Thyroid gland (tissue), 4 donors: ENCODE measurements at regions not wholly inside any gene's neighbourhood (a gene's known extent, or its start where the extent isn't known, plus 50 kb on each side); places are given as distances from the start of the nearest gene placed in this dataset.

Experiments
- DNase-seq, 2 donors: peaks; one replicate each; pipeline ENCODE4 v3.0.0-alpha.2; 2019
- H3K27ac ChIP-seq, 3 donors: fragments of 200-600 bp; sonication (generic); 1 replicate in 2 of 3; 2 replicates in 1 of 3; pipeline ENCODE4 v1.5.1; 2016 to 2019; ENCODE audit warnings: mild to moderate bottlenecking in 1 of 3, moderate library complexity in 1 of 3
- H3K27me3 ChIP-seq: fragments of 200-600 bp; sonication (generic); one replicate; pipeline ENCODE4 v1.5.1; 2019
- H3K36me3 ChIP-seq, 2 donors: fragments of 200-600 bp; sonication (generic); one replicate each; pipeline ENCODE4 v1.5.1; 2016 to 2019
- H3K4me1 ChIP-seq, 2 donors: fragments of 200-600 bp; sonication (generic); one replicate each; pipeline ENCODE4 v1.5.1; 2017 to 2019
- H3K4me3 ChIP-seq, 3 donors: fragments of 200-600 bp; sonication (generic); replicated peaks in 1 of 3; 1 replicate in 2 of 3; 2 replicates in 1 of 3; pipeline ENCODE4 v1.5.1; 2016; ENCODE audit warnings: mild to moderate bottlenecking in 1 of 3
- H3K9me3 ChIP-seq: fragments of 200-600 bp; sonication (generic); one replicate; pipeline ENCODE4 v1.5.1; 2017
- CTCF ChIP-seq, 6 experiments: fragments of 200-600 bp in 3 of 6; fragments of 450-650 bp in 3 of 6; sonication (generic) in 3 of 6; IDR thresholded peaks; one replicate each; pipeline ENCODE4 v1.5.1; 2016 to 2019; ENCODE audit warnings: antibody characterized with exemption in 6 of 6, mild to moderate bottlenecking in 2 of 6, inconsistent platforms in 1 of 6, moderate library complexity in 1 of 6
- POLR2A ChIP-seq, 2 donors: fragments of 450-650 bp; IDR thresholded peaks; one replicate each; pipeline ENCODE4 v1.6.1; 2017; ENCODE audit warnings: antibody characterized with exemption in 2 of 2, mild to moderate bottlenecking in 2 of 2, moderate library complexity in 1 of 2
- WGBS, 2 donors: methylation state at CpG; one replicate each; pipeline ENCODE4 v1.1.5; 2017; 5-methylcytosine and 5-hydroxymethylcytosine counted together
- intact Hi-C: fragments of 100-400 bp; cut with DNase I; formaldehyde crosslinking; loops from one replicate; pipeline ENCODE4 v1.15.1; 2023

- DNase-seq = no peak
- no peaks in the 10 kb centered on the region for H3K9me3 ChIP-seq
- no peaks in the 10 kb centered on the region for H3K36me3 ChIP-seq
- WGBS, 2 donors = 86 to 87% methylated on average over 1 of the region's 1 CpG
- no peak overlapping the region for H3K4me3 ChIP-seq
- intact Hi-C loops = no loop called here
- no peaks in the 10 kb centered on the region for H3K4me1 ChIP-seq
- H3K27me3 ChIP-seq = no peaks in the 10 kb centered on the region
- H3K27ac ChIP-seq = no peak overlapping the region
- TF ChIP-seq POLR2A (IDR thresholded peaks at IDR 0.05) = no peak
- TF ChIP-seq CTCF (IDR thresholded peaks at IDR 0.05) = no peak
These were observed 85.7 kb upstream of the F13A1 start for GRCh38 chr6:6405997-6406714.

GRCh38 chr6:6406715-6407070 is 86.2 kb upstream of the F13A1 start:
- Histone ChIP-seq H3K36me3 (no peaks in the 10 kb centered on the region), H3K27ac (no peak overlapping the region), H3K4me1 (no peaks in the 10 kb centered on the region), H3K27me3 (no peaks in the 10 kb centered on the region), H3K9me3 (no peaks in the 10 kb centered on the region), H3K4me3 (no peak overlapping the region)
- intact Hi-C loops = no loop called here
- DNase-seq = no peak
- 36 to 41% methylated on average over 2 of the region's 2 CpGs for WGBS, 2 donors
- TF ChIP-seq CTCF (IDR thresholded peaks at IDR 0.05) = no peak
- no peak for TF ChIP-seq POLR2A (IDR thresholded peaks at IDR 0.05)

GRCh38 chr6:6407071-6407741 is 86.7 kb upstream of the F13A1 start:
- no peak for TF ChIP-seq CTCF (IDR thresholded peaks at IDR 0.05)
- TF ChIP-seq POLR2A (IDR thresholded peaks at IDR 0.05) = no peak
- no peak overlapping the region for H3K4me3 ChIP-seq
- intact Hi-C loops = no loop called here
- H3K27me3 ChIP-seq = no peaks in the 10 kb centered on the region
- 41% methylated on average over 4 of the region's 4 CpGs for WGBS, 2 donors
- DNase-seq = no peak
- H3K36me3 ChIP-seq = no peaks in the 10 kb centered on the region
- H3K4me1 ChIP-seq = no peaks in the 10 kb centered on the region
- no peaks in the 10 kb centered on the region for H3K9me3 ChIP-seq
- no peak overlapping the region for H3K27ac ChIP-seq

- intact Hi-C loops = no loop called here
- 86 to 87% methylated on average over 7 of the region's 7 CpGs for WGBS, 2 donors
- Histone ChIP-seq H3K4me1 (no peaks in the 10 kb centered on the region), H3K9me3 (no peaks in the 10 kb centered on the region), H3K27ac (no peak overlapping the region), H3K27me3 (no peaks in the 10 kb centered on the region), H3K36me3 (no peaks in the 10 kb centered on the region), H3K4me3 (no peak overlapping the region)
- peak; percentile 6 to 7 for DNase-seq
- TF ChIP-seq CTCF (IDR thresholded peaks at IDR 0.05) = no peak
- no peak for TF ChIP-seq POLR2A (IDR thresholded peaks at IDR 0.05)
These were observed 89.1 kb upstream of the F13A1 start for GRCh38 chr6:6409397-6410030.

GRCh38 chr6:6411115-6411514 is 90.7 kb upstream of the F13A1 start:
- H3K4me1 ChIP-seq = no peaks in the 10 kb centered on the region
- no peaks in the 10 kb centered on the region for H3K27me3 ChIP-seq
- no peaks in the 10 kb centered on the region for H3K36me3 ChIP-seq
- no peak overlapping the region for H3K27ac ChIP-seq
- no peaks in the 10 kb centered on the region for H3K9me3 ChIP-seq
- intact Hi-C loops = no loop called here
- DNase-seq = no peak
- H3K4me3 ChIP-seq = no peak overlapping the region
- TF ChIP-seq CTCF (IDR thresholded peaks at IDR 0.05) (no peak), POLR2A (IDR thresholded peaks at IDR 0.05) (no peak)
